OCI-LY7 (cell line): ENCODE measurements at regions not wholly inside any gene's neighbourhood (a gene's known extent, or its start where the extent isn't known, plus 50 kb on each side); places are given as distances from the start of the nearest gene placed in this dataset.

Source experiments
- BruUV-seq: library from RNA; stranded (reverse); fragments of 400-500 nt; replicated peaks from 2 replicates; lab custom pipeline; 2021; lab: Mats Ljungman, UMichigan
- CTCF ChIA-PET: fragments of 300-600 bp; sonication (Branson Sonifier 250); formaldehyde crosslinking; loops from one replicate; lab custom pipeline; 2022; ENCODE audit warnings: antibody characterized with exemption; ENCODE audit not compliant: unreplicated experiment; lab: Charles Lee
- POLR2A ChIA-PET: fragments of 300-600 bp; sonication (Branson Sonifier 250); formaldehyde crosslinking; loops from one replicate; lab custom pipeline; 2022; ENCODE audit warnings: antibody characterized with exemption; lab: Charles Lee
- DNase-seq: peaks from one replicate; pipeline ENCODE4 v3.0.0-alpha.2; 2015; ENCODE audit warnings: low spot score
- H2AFZ ChIP-seq: fragments of 200-600 bp; sonication (generic), shearing (Covaris generic); 2 replicates; pipeline ENCODE4 v1.6.1; 2014; ENCODE audit warnings: mild to moderate bottlenecking, antibody characterized with exemption, low read length, moderate library complexity
- H3K27ac ChIP-seq: fragments of 200-600 bp; sonication (generic); 2 replicates; pipeline ENCODE4 v1.5.1; 2014; ENCODE audit warnings: mixed run types, low read depth, mild to moderate bottlenecking, moderate library complexity, low read length, inconsistent platforms; ENCODE audit not compliant: poor library complexity, severe bottlenecking
- H3K36me3 ChIP-seq: fragments of 200-600 bp; sonication (generic); 2 replicates; pipeline ENCODE4 v1.6.1; 2014; ENCODE audit warnings: mild to moderate bottlenecking, antibody characterized with exemption, low read length, moderate library complexity, mixed read lengths; ENCODE audit not compliant: insufficient read depth
- H3K4me1 ChIP-seq: fragments of 200-600 bp; sonication (generic); 2 replicates; pipeline ENCODE4 v1.5.1; 2014; ENCODE audit warnings: mild to moderate bottlenecking, low read length; ENCODE audit not compliant: insufficient read depth, poor library complexity, severe bottlenecking
- H3K4me2 ChIP-seq: fragments of 200-600 bp; sonication (generic); 2 replicates; pipeline ENCODE4 v1.6.1; 2014; ENCODE audit warnings: mild to moderate bottlenecking, low read length
- H3K4me3 ChIP-seq: fragments of 200-600 bp; sonication (generic); 2 replicates; pipeline ENCODE4 v1.5.1; 2014; ENCODE audit warnings: mild to moderate bottlenecking, low read depth, low read length; ENCODE audit not compliant: poor library complexity, severe bottlenecking
- H3K79me2 ChIP-seq: fragments of 200-600 bp; sonication (generic); 2 replicates; pipeline ENCODE4 v1.6.1; 2016; ENCODE audit warnings: low read depth, mild to moderate bottlenecking, low read length, moderate library complexity, mixed read lengths; ENCODE audit not compliant: insufficient read depth
- H3K9me2 ChIP-seq: fragments of 200-600 bp; sonication (generic); 2 replicates; pipeline ENCODE4 v1.6.1; 2016; ENCODE audit warnings: mild to moderate bottlenecking, low read length, mixed read lengths; ENCODE audit not compliant: insufficient read depth
- H3K9me3 ChIP-seq: fragments of 200-600 bp; sonication (generic); 2 replicates; pipeline ENCODE4 v1.6.1; 2014; ENCODE audit warnings: mild to moderate bottlenecking, mixed run types, low read length, mixed read lengths
- H4K20me1 ChIP-seq: fragments of 200-600 bp; sonication (generic); 2 replicates; pipeline ENCODE4 v1.6.1; 2014; ENCODE audit warnings: mild to moderate bottlenecking, antibody characterized with exemption, low read length, moderate library complexity, mixed read lengths; ENCODE audit not compliant: insufficient read depth
- CTCF ChIP-seq: fragments of 200-600 bp; sonication (generic); conservative IDR thresholded peaks from 2 replicates; pipeline ENCODE4 v1.5.1; 2014; ENCODE audit warnings: mild to moderate bottlenecking, antibody characterized with exemption, low read length, moderate library complexity, mixed read lengths
- EZH2phosphoT487 ChIP-seq: fragments of 200-600 bp; sonication (generic); IDR thresholded peaks from 2 replicates; pipeline ENCODE4 v1.6.1; 2018; ENCODE audit warnings: low read depth, borderline replicate concordance, mild to moderate bottlenecking, mixed run types, antibody characterized with exemption, low read length, moderate library complexity, mixed read lengths
- intact Hi-C: fragments of 100-400 bp; cut with micrococcal nuclease; formaldehyde crosslinking; loops from one replicate; pipeline ENCODE4 v1.10.0; 2022; ENCODE audit not compliant: unreplicated experiment

GRCh38 chr5:120808606-120809005 is 344.5 kb downstream of the PRR16 start:
- no peaks in the 10 kb centered on the region; the same call in 1 of the 2 replicates for H3K9me2 ChIP-seq
- no peak overlapping the region for H3K4me3 ChIP-seq
- TF ChIP-seq EZH2phosphoT487 = no peak
- TF ChIP-seq CTCF = no peak
- H3K9me3 ChIP-seq = no peaks in the 10 kb centered on the region
- no peak for DNase-seq
- CTCF ChIA-PET = no interaction called here
- BruUV-seq = no TSS peak
- H2AFZ ChIP-seq = no peak overlapping the region
- intact Hi-C loops = no loop called here
- H3K4me1 ChIP-seq = no peaks in the 10 kb centered on the region
- H4K20me1 ChIP-seq = no peaks in the 10 kb centered on the region; the same call in 1 of the 2 replicates
- no peak overlapping the region for H3K4me2 ChIP-seq
- H3K27ac ChIP-seq = no peak overlapping the region
- no peaks in the 10 kb centered on the region for H3K36me3 ChIP-seq
- POLR2A ChIA-PET = no interaction called here
- H3K79me2 ChIP-seq = no peaks in the 10 kb centered on the region

GRCh38 chr5:120813551-120813950 is 349.5 kb downstream of the PRR16 start:
- Histone ChIP-seq H3K4me1 (no peaks in the 10 kb centered on the region), H3K36me3 (no peaks in the 10 kb centered on the region), H4K20me1 (no peaks in the 10 kb centered on the region; the same call in 1 of the 2 replicates), H3K9me2 (no peaks in the 10 kb centered on the region; the same call in 1 of the 2 replicates), H3K9me3 (no peaks in the 10 kb centered on the region), H3K4me3 (no peak overlapping the region), H3K27ac (no peak overlapping the region), H2AFZ (no peak overlapping the region), H3K4me2 (no peak overlapping the region), H3K79me2 (no peaks in the 10 kb centered on the region)
- DNase-seq = no peak
- TF ChIP-seq CTCF (no peak), EZH2phosphoT487 (no peak)
- intact Hi-C loops = no loop called here
- ChIA-PET CTCF (no interaction called here), POLR2A (no interaction called here)
- BruUV-seq = no TSS peak

GRCh38 chr5:120817044-120817985 is 353.2 kb downstream of the PRR16 start:
- Histone ChIP-seq H3K79me2 (no peaks in the 10 kb centered on the region), H3K9me2 (no peaks in the 10 kb centered on the region; the same call in 1 of the 2 replicates), H3K9me3 (no peaks in the 10 kb centered on the region), H2AFZ (no peak overlapping the region), H4K20me1 (no peaks in the 10 kb centered on the region), H3K27ac (no peak overlapping the region), H3K36me3 (no peaks in the 10 kb centered on the region), H3K4me1 (no peaks in the 10 kb centered on the region), H3K4me3 (no peak overlapping the region), H3K4me2 (no peak overlapping the region)
- CTCF ChIA-PET = no interaction called here
- intact Hi-C loops = no loop called here
- POLR2A ChIA-PET = interaction anchor here (0.5 to 0.6 kb wide), 2 partner anchors 14 to 99 kb away, joined by 3 to 4 read pairs; no protein-coding TSS in a partner anchor
- DNase-seq = no peak
- TF ChIP-seq EZH2phosphoT487 (no peak), CTCF (peak; percentile 49)
- no TSS peak for BruUV-seq
